Loucy (cell line): ENCODE measurements at regions not wholly inside any gene's neighbourhood (a gene's known extent, or its start where the extent isn't known, plus 50 kb on each side); places are given as distances from the start of the nearest gene placed in this dataset.

Experiments
- H2AFZ ChIP-seq: fragments of 200-600 bp; sonication (generic); 2 replicates; pipeline ENCODE4 v1.6.0; 2016; ENCODE audit warnings: antibody characterized with exemption, mild to moderate bottlenecking, low read length, moderate library complexity
- H3F3A ChIP-seq: fragments of 200-600 bp; 2 replicates; pipeline ENCODE4 v1.6.0; 2016; ENCODE audit warnings: antibody characterized with exemption, low read depth, mild to moderate bottlenecking
- H3K27me3 ChIP-seq: fragments of 200-600 bp; sonication (generic); 2 replicates; pipeline ENCODE4 v1.6.1; 2014; ENCODE audit warnings: low read length, mild to moderate bottlenecking; ENCODE audit not compliant: insufficient read depth, poor library complexity, severe bottlenecking
- H3K36me3 ChIP-seq: fragments of 200-600 bp; sonication (generic); 2 replicates; pipeline ENCODE4 v1.6.1; 2016; ENCODE audit warnings: low read length; ENCODE audit not compliant: insufficient read depth
- H3K4me1 ChIP-seq: fragments of 200-600 bp; sonication (generic); 2 replicates; pipeline ENCODE4 v1.5.1; 2014; ENCODE audit warnings: low read length, mild to moderate bottlenecking; ENCODE audit not compliant: insufficient read depth, poor library complexity, severe bottlenecking
- H3K4me2 ChIP-seq: fragments of 200-600 bp; sonication (generic); 2 replicates; pipeline ENCODE4 v1.6.0; 2014; ENCODE audit warnings: antibody characterized with exemption, low read length, low read depth, mild to moderate bottlenecking; ENCODE audit not compliant: poor library complexity, severe bottlenecking
- H3K4me3 ChIP-seq: fragments of 200-600 bp; sonication (generic); 2 replicates; pipeline ENCODE4 v1.5.1; 2014; ENCODE audit warnings: low read length, mild to moderate bottlenecking, mixed read lengths; ENCODE audit not compliant: poor library complexity, severe bottlenecking
- H3K79me2 ChIP-seq: fragments of 200-600 bp; sonication (generic); 2 replicates; pipeline ENCODE4 v1.6.1; 2014; ENCODE audit warnings: low read length; ENCODE audit not compliant: insufficient read depth
- H3K9ac ChIP-seq: fragments of 200-600 bp; sonication (generic); 2 replicates; pipeline ENCODE4 v1.6.0; 2014; ENCODE audit warnings: mild to moderate bottlenecking, low read depth, low read length, moderate library complexity; ENCODE audit not compliant: poor library complexity, severe bottlenecking
- H3K9me2 ChIP-seq: fragments of 200-600 bp; sonication (generic); replicated peaks from 2 replicates; pipeline ENCODE4 v1.6.1; 2016; ENCODE audit warnings: low read depth, low read length, mixed read lengths
- H3K9me3 ChIP-seq: fragments of 200-600 bp; sonication (generic); 2 replicates; pipeline ENCODE4 v1.6.1; 2014; ENCODE audit warnings: mild to moderate bottlenecking, antibody characterized with exemption, low read length, low read depth; ENCODE audit not compliant: insufficient read depth
- H4K20me1 ChIP-seq: fragments of 200-600 bp; sonication (generic); 2 replicates; pipeline ENCODE4 v1.6.0; 2014; ENCODE audit warnings: antibody characterized with exemption, low read length, mild to moderate bottlenecking; ENCODE audit not compliant: insufficient read depth, poor library complexity, severe bottlenecking
- CTCF ChIP-seq: fragments of 200-600 bp; sonication (generic); conservative IDR thresholded peaks from 2 replicates; pipeline ENCODE4 v1.5.1; 2014; ENCODE audit warnings: mild to moderate bottlenecking, antibody characterized with exemption, low read length
- EZH2phosphoT487 ChIP-seq: fragments of 200-600 bp; IDR thresholded peaks from 2 replicates; pipeline ENCODE4 v1.6.1; 2018; ENCODE audit warnings: antibody characterized with exemption, mild to moderate bottlenecking, moderate library complexity, borderline replicate concordance

GRCh38 chr7:25529320-25529719, 301.0 kb upstream of the NPVF start:
- H3K4me2 ChIP-seq = no peak overlapping the region
- no peaks in the 10 kb centered on the region for H3K9me2 ChIP-seq
- no peaks in the 10 kb centered on the region for H3K9me3 ChIP-seq
- H3K79me2 ChIP-seq = no peaks in the 10 kb centered on the region
- H3K27me3 ChIP-seq = peaks cover 17% of the 10 kb centered on the region
- H3K9ac ChIP-seq = no peak overlapping the region
- H4K20me1 ChIP-seq = no peaks in the 10 kb centered on the region
- no peak overlapping the region for H2AFZ ChIP-seq
- H3K4me3 ChIP-seq = no peak overlapping the region
- H3K4me1 ChIP-seq = no peaks in the 10 kb centered on the region
- TF ChIP-seq CTCF (no peak), EZH2phosphoT487 (no peak)
- H3F3A ChIP-seq = no peaks in the 10 kb centered on the region
- H3K36me3 ChIP-seq = no peaks in the 10 kb centered on the region

GRCh38 chr7:25536851-25537250, 308.6 kb upstream of the NPVF start:
- Histone ChIP-seq H3K4me1 (peaks cover 12% of the 10 kb centered on the region), H3K9ac (no peak overlapping the region), H3K9me2 (no peaks in the 10 kb centered on the region), H3K79me2 (no peaks in the 10 kb centered on the region), H3K4me2 (no peak overlapping the region), H3K36me3 (no peaks in the 10 kb centered on the region), H3K4me3 (no peak overlapping the region), H2AFZ (no peak overlapping the region), H3F3A (no peaks in the 10 kb centered on the region), H4K20me1 (no peaks in the 10 kb centered on the region), H3K9me3 (no peaks in the 10 kb centered on the region), H3K27me3 (no peaks in the 10 kb centered on the region)
- TF ChIP-seq CTCF (no peak), EZH2phosphoT487 (no peak)

- H3K9me3 ChIP-seq = no peaks in the 10 kb centered on the region
- H2AFZ ChIP-seq = no peak overlapping the region
- H3K4me3 ChIP-seq = no peak overlapping the region
- H4K20me1 ChIP-seq = no peaks in the 10 kb centered on the region
- TF ChIP-seq CTCF (no peak), EZH2phosphoT487 (no peak)
- H3K9ac ChIP-seq = no peak overlapping the region
- H3K27me3 ChIP-seq = no peaks in the 10 kb centered on the region
- H3K4me1 ChIP-seq = peaks cover 12% of the 10 kb centered on the region
- H3K36me3 ChIP-seq = no peaks in the 10 kb centered on the region
- no peaks in the 10 kb centered on the region for H3F3A ChIP-seq
- H3K9me2 ChIP-seq = no peaks in the 10 kb centered on the region
- no peaks in the 10 kb centered on the region for H3K79me2 ChIP-seq
- no peak overlapping the region for H3K4me2 ChIP-seq
Measured at GRCh38 chr7:25537662-25538375, 309.5 kb upstream of the NPVF start.
